Right lobe of liver (tissue), 4 donors: ENCODE measurements at regions not wholly inside any gene's neighbourhood (a gene's known extent, or its start where the extent isn't known, plus 50 kb on each side); places are given as distances from the start of the nearest gene placed in this dataset.

Experiments used
- CTCF ChIP-seq, 4 donors: fragments of 200-600 bp in 3 of 4; fragments of 450-650 bp in 1 of 4; IDR thresholded peaks; one replicate each; pipeline versions ENCODE4 v1.5.1 to v1.8.0; 2016 to 2022; ENCODE audit warnings: antibody characterized with exemption in 4 of 4, mild to moderate bottlenecking in 2 of 4
- POLR2A ChIP-seq: fragments of 450-650 bp; IDR thresholded peaks from one replicate; pipeline ENCODE4 v1.6.1; 2017; ENCODE audit warnings: antibody characterized with exemption, mild to moderate bottlenecking
- donor health status: DM: no; HTN: no; CAD: no.
- donor health status: DM: no; HTN: no; CAD: no.
- donor health status: DM: no; HTN: yes; CAD: no.

- TF ChIP-seq POLR2A (no peak), CTCF (IDR thresholded peaks at IDR 0.05) (no peak)
These were observed 675.6 kb upstream of the CDH8 start for GRCh38 chr16:62711797-62712196.
